HG03469 (cell line): ENCODE measurements at regions not wholly inside any gene's neighbourhood (a gene's known extent, or its start where the extent isn't known, plus 50 kb on each side); places are given as distances from the start of the nearest gene placed in this dataset.
"Not testable (repeated sequence)": the region's sequence is repeated elsewhere in the genome, so short reads cannot be mapped to it uniquely, and the experiment has no call there.

Experiments
- ATAC-seq: cut with Tn5 transposase; IDR thresholded peaks from one replicate; pipeline ENCODE4 v1.9.1; 2021; ENCODE audit warnings: mild to moderate bottlenecking, moderate library complexity, moderate number of reproducible peaks; ENCODE audit not compliant: unreplicated experiment

DNA sequence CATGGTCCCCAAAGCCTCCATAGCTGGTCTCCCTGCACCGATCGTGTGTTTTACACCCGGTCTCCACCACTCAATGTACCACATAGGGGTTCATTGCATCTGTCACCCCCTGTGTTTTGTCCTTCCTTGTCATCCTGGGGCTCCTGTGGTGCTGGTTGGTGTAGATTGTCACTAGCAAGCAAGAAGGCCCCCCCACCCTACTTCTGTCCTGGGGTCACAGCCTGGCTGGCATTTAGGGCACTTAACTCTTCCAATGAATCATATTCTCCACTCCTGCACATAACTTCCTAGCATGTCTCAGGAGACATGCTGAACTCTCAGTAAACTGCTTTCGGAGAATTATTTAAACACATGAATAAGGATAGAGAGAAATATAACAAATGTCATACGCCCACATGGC is 161.4 kb downstream of the BCL2L11 start:
- not testable (repeated sequence) for ATAC-seq

DNA sequence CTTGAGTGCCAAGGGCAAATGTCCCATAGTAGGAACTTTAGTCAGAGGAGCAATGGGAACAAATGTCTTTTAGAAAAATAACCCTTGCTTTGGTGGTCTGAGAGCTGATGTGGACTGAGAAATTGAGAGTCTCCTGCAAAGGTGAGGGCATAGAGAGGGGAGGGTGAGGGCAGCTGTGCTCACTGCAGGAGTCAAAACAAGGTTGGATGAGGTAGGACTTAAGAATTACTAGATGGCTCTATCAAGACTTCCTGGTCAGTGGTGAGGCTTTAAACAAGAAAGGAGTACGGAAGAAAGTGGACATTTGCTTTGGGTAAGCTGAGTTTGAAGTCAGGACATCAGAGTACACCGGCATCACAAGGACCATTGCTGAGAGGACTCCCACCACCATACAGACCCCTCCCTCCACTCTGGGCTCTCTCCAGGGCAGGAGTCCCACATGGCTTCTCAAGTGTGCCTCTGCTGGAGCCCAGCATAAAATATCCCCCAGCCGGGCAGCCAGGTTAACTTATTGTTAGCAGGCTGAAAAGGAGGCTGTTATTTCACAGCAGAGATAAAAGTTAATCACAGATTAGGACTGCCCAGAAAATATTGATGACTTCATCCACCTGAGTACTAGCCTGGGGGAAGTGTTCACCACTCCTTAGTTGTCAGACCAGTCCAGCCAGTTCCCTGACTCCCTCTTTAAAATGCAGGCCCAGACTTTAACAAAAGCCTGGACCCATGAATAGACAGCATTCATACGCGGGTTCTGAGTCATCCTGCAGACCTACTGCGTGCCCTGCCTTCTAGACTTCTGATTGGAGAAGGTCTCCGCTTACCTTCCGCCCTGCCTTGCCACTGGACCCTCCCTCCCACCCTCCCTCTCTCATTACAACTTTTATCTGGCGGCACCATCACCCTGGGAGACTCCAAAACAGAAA is 167.2 kb downstream of the BCL2L11 start:
- not testable (repeated sequence) for ATAC-seq

GRCh38 chr2:111290370-111290769 is 169.7 kb downstream of the BCL2L11 start:
- not testable (repeated sequence) for ATAC-seq

DNA sequence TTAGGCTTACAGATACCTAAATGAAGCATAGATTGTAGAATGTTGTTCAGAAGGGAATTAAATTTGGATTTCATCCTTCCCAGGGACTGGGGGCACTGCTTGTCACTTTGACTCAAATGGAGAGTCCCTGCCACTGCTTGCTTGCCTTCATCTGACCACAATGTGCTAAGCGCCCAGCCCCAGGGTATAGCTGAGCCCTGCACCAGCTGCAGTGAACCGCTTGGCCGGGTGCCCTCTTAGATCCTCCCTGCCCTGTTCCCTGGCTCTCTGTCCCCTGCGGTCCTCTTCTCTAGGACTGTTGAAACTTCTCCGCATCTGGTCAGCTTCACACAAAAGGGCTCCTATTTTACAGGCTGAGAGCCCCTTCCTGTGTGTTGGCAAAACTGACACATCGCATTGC is 170.9 kb downstream of the BCL2L11 start:
- not testable (repeated sequence) for ATAC-seq

- ATAC-seq: not testable (repeated sequence)
Observed at GRCh38 chr2:111292232-111292968, 171.7 kb downstream of the BCL2L11 start.

DNA sequence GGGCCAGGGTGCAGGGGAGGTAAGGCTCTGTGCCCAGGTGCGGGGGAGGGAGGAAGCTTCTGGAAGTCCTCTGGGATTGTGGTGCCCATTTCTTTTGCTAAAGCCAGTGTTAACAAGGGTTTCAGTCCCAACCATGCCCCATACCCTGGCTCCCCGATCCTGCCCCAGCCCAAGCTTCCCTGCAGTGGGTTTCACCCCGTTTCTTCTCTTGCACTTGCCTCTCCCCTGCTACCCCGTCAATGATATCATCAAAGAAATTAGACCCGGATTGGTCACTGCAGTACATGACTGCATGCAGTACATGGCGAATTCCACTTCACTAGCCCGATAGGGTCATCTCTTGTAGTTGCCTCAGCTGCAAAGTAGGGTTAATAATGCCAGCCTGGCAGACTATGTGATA is 174.0 kb downstream of the BCL2L11 start:
- ATAC-seq: not testable (repeated sequence)

- not testable (repeated sequence) for ATAC-seq
Observed at GRCh38 chr2:111296122-111296804, 175.5 kb downstream of the BCL2L11 start.

DNA sequence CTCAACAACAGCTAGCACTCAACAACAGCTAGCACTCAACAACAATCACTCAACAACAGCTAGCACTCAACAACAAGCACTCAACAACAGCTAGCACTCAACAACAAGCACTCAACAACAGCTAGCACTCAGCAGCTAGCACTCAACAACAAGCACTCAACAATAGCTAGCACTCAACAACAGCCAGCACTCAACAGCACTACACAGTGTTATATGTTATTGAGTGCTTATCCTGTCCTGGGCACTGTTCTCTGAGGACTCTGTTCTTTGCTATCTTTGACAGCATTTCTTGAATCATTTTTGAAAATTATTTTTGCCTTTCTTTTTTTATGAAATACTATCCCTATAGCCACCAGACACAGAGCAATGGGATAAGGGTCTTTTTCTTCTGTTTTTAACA is 176.4 kb downstream of the BCL2L11 start:
- not testable (repeated sequence) for ATAC-seq

DNA sequence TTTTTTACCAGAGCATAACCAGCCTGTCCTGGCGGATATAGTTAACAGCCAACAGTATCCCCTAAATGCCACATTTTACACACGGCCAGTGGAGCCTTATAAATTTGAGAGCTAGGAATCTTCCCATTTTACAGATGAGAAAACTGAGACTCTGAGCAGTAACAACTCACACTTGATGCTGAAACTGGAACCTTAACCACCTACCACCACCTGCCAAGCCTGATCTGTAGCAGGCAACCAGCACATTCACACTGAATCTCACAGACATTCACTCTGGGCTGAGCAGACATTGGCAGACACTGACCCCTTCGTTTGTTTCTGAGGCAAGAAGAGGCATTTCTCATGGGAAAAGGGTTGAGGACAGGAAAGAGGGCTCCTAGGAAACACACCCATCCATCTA is 178.2 kb downstream of the BCL2L11 start:
- ATAC-seq: not testable (repeated sequence)

GRCh38 chr2:111299635-111300034 is 178.9 kb downstream of the BCL2L11 start:
- not testable (repeated sequence) for ATAC-seq

DNA sequence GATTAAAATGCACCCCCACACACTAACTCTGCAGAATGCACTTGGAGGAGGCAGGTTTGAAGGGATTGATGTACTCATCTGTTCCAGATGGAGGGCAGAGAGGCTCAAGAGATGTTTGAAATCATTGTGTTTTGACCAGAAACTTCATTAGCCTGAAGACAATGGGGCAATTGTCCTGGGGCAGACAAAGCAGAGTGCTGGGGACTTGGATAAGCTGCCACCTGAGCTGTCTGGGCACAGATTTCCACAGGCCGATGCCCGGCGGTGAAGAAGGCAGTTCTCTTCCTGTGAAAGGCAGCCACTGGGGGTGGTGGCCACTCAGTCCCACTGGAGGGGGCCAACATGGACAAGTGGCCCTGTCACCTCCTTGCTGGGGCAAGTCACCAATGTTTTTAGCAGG is 181.0 kb downstream of the BCL2L11 start:
- not testable (repeated sequence) for ATAC-seq

GRCh38 chr2:111302397-111303218 is 181.9 kb downstream of the BCL2L11 start:
- not testable (repeated sequence) for ATAC-seq

- not testable (repeated sequence) for ATAC-seq
Observed at GRCh38 chr2:111307302-111307701, 186.6 kb downstream of the BCL2L11 start.

DNA sequence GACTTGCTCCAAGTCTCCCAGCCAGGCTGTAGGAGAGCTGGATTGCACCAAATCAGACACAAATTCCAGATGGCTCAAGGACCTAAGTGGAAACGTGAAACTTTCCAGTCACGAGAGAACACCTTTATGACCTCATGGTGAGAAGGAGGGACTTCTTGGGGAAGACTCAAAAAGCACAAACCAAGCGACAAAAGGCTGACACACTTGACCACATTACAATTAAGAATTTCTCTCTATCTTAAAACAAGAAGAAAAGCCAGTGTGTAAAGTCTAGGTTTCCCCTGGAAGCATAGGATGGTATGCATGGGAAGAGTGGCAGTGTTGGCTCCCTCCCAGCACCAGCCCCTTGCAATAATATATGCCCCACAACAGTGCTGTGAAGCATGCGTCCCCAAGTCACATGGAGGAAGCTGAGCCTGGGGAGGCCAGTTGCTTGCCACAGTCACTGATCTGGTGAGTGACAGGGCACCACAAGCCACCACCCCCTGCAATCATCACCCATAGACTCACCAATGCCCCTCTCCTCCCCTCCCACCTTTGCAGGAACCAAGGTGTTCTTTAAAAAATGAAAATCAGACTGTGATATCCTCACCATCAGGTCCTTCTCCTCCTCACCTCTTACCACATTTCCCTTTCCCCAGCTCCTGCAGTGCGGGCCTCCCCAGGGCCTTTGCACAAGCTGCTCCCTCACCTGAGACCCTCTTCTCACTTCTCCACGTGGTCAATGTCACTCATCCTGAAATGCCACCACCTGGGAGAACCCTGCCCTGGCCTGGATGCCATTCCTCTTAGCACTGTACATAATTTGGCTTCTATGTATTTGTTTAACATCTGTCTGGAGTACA is 188.7 kb downstream of the BCL2L11 start:
- not testable (repeated sequence) for ATAC-seq

- not testable (repeated sequence) for ATAC-seq
Observed at GRCh38 chr2:111310395-111310794, 189.7 kb downstream of the BCL2L11 start.

DNA sequence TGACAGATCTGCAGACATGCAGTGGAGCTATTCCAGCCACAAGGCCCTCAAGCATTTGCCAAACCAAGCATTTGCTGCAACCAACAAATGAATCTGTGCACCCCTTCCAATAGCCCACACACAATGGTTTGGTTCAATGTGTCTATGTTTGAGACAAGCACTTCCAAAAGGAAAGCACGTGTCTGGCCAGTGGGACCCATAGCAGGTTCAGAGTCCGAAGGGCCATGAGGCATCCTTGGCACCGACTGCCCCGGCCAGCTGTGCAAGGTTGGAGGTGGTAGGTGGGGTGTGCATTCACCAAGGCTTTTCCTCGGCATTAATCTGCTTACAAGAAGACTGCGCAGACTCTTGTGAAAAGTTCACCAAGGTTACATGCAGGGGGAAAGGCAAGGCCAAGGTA is 190.9 kb downstream of the BCL2L11 start:
- ATAC-seq: not testable (repeated sequence)

GRCh38 chr2:111312897-111313607 is 192.3 kb downstream of the BCL2L11 start:
- not testable (repeated sequence) for ATAC-seq

- not testable (repeated sequence) for ATAC-seq
Observed at GRCh38 chr2:111313711-111314110, 193.0 kb downstream of the BCL2L11 start.
